Left ventricle myocardium superior (tissue), 1 donor: ENCODE measurements at regions not wholly inside any gene's neighbourhood (a gene's known extent, or its start where the extent isn't known, plus 50 kb on each side); places are given as distances from the start of the nearest gene placed in this dataset.
A peak's percentile ranks its signal among the peaks of the same experiment; 100 is the strongest.
"Not testable (repeated sequence)": the region's sequence is repeated elsewhere in the genome, so short reads cannot be mapped to it uniquely, and the experiment has no call there.

Source experiments
- ATAC-seq: fragments of 200-7000 bp; cut with Tn5 transposase; one replicate; pipeline ENCODE4 v1.9.1; 2020; ENCODE audit warnings: mild to moderate bottlenecking, moderate library complexity
- DNase-seq: peaks from one replicate; pipeline ENCODE4 v3.0.0-alpha.2; 2020
- intact Hi-C: fragments of 100-400 bp; cut with micrococcal nuclease; formaldehyde crosslinking; loops from one replicate; pipeline ENCODE4 v1.11.0; 2022
- donor health status: DM: no; HTN: yes; CAD: no; lungs with severe emphysema.

- ATAC-seq (no peak), DNase-seq (no peak)
- intact Hi-C loops, result no loop called here
Observed at GRCh38 chr12:29944269-29945000, 160.7 kb upstream of the TMTC1 start.

- intact Hi-C loops, result no loop called here
- no peak for DNase-seq
- ATAC-seq, result no peak
Observed at GRCh38 chr12:29943683-29944082, 159.9 kb upstream of the TMTC1 start.

- no peak for ATAC-seq
- intact Hi-C loops, result no loop called here
- no peak for DNase-seq
Observed at GRCh38 chr12:29940811-29941210, 157.1 kb upstream of the TMTC1 start.

- DNase-seq, result no peak
- intact Hi-C loops, result no loop called here
- ATAC-seq, result no peak
Observed at GRCh38 chr12:29930503-29930902, 146.8 kb upstream of the TMTC1 start.

- DNase-seq, result no peak
- intact Hi-C loops, result no loop called here
- ATAC-seq, result no peak
Observed at GRCh38 chr12:29929295-29929694, 145.6 kb upstream of the TMTC1 start.

GRCh38 chr12:29921307-29921706 lies 137.6 kb upstream of the TMTC1 start:
- intact Hi-C loops, result no loop called here
- no peak for DNase-seq
- ATAC-seq, result no peak

GRCh38 chr12:29908157-29908556 lies 124.4 kb upstream of the TMTC1 start:
- no peak for ATAC-seq
- intact Hi-C loops, result no loop called here
- DNase-seq, result no peak

- ATAC-seq (no peak), DNase-seq (no peak)
- intact Hi-C loops, result no loop called here
Observed at GRCh38 chr12:29907461-29907860, 123.7 kb upstream of the TMTC1 start.

- intact Hi-C loops, result no loop called here
- ATAC-seq (no peak), DNase-seq (no peak)
Observed at GRCh38 chr12:29902043-29902442, 118.3 kb upstream of the TMTC1 start.

GRCh38 chr12:29901585-29901984 lies 117.8 kb upstream of the TMTC1 start:
- no peak for ATAC-seq
- no peak for DNase-seq
- intact Hi-C loops, result no loop called here

- DNase-seq (no peak), ATAC-seq (no peak)
- intact Hi-C loops, result no loop called here
Observed at GRCh38 chr12:29899212-29899931, 115.6 kb upstream of the TMTC1 start.

- intact Hi-C loops, result no loop called here
- no peak for DNase-seq
- ATAC-seq, result no peak
Observed at GRCh38 chr12:29895966-29896365, 112.2 kb upstream of the TMTC1 start.

- no peak for ATAC-seq
- intact Hi-C loops, result no loop called here
Observed at GRCh38 chr12:29893002-29893401, 109.3 kb upstream of the TMTC1 start.

GRCh38 chr12:29891792-29892191 lies 108.0 kb upstream of the TMTC1 start:
- ATAC-seq (no peak), DNase-seq (no peak)
- intact Hi-C loops, result no loop called here

More at GRCh38 chr12:29893002-29893401, 109.3 kb upstream of the TMTC1 start:
- no peak for DNase-seq

GRCh38 chr12:29889737-29890136 lies 106.0 kb upstream of the TMTC1 start:
- peak; percentile 40 for DNase-seq
- ATAC-seq, result peak; percentile 19
- intact Hi-C loops, result no loop called here

GRCh38 chr12:29888777-29889176 lies 105.0 kb upstream of the TMTC1 start:
- DNase-seq, result no peak
- no peak for ATAC-seq
- intact Hi-C loops, result no loop called here

- ATAC-seq, intact Hi-C loops, DNase-seq: not testable (repeated sequence)
Observed at GRCh38 chr12:29884957-29885356, 101.2 kb upstream of the TMTC1 start.

- peak; percentile 39 for ATAC-seq
- DNase-seq, result no peak
- intact Hi-C loops, result no loop called here
Observed at GRCh38 chr12:29883941-29884554, 100.3 kb upstream of the TMTC1 start.

GRCh38 chr12:29883525-29883924 lies 99.8 kb upstream of the TMTC1 start:
- ATAC-seq (peak; percentile 60), DNase-seq (no peak)
- intact Hi-C loops, result no loop called here

- peak; percentile 61 for ATAC-seq
- intact Hi-C loops, result no loop called here
Observed at GRCh38 chr12:29882846-29883245, 99.1 kb upstream of the TMTC1 start.

More at GRCh38 chr12:29882846-29883245, 99.1 kb upstream of the TMTC1 start:
- DNase-seq, result no peak
